ENCODE measurements at regions not wholly inside any gene's neighbourhood (a gene's known extent, or its start where the extent isn't known, plus 50 kb on each side); places are given as distances from the start of the nearest gene placed in this dataset.

DNA sequence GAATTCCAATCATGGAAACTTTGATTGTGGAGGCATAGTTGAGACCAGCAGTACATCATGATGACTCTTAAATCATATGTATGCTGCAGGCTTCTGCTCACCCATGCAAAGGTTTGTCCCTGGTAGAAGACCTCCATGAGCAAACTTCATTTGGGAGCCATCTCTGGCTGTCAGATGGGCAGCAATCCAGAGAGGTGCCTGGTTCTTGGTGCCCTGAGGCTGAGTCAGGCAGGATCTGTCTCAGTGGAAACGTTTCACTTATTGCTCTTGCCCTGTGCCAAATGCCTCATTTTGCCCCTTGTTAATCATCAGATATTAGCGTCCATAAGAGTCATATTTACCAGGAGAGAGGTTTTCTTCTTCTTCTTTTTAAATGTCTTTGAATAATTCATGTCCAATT is 151.5 kb upstream of the CELF4 start:
- no peak for TF ChIP-seq CTCF (IDR thresholded peaks at IDR 0.05; ENCODE audit: low read depth, low read length)
- no peak overlapping the region for H3K4me3 ChIP-seq (replicated peaks in 1 of 2; ENCODE audit: low read depth in 2 of 2, low read length in 2 of 2)
- DNase-seq (ENCODE audit: low read depth in 2 of 2), result no peak

DNA sequence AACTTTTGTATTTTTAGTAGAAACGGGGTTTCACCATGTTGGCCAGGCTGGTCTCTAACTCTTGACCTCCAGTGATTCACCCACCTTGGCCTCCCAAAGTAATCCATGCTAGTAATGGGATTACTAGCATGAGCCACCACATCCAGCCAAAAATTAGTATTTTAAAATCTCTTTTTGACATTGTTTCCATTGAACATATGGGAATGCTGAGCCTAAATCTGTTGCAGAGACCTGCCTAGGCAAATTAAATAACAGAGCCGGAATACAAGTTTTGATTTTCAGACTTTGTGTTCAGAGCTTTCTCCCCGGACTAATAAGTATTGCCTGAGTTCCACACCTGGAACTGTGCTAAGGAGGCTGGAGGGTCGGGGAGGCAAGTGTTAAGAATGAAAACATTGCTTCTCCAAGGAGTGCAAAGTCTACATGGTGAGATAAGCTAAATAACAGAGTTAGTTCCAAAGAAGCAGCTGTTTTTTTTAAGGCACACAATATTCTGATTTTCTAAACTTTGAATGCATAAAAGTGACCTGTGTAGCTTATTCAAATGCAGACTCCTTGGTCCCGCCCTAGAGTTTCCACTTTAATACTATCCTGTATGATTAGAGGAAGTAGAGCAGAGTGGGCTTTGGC is 150.6 kb upstream of the CELF4 start:
- H3K4me3 ChIP-seq (replicated peaks in 1 of 2; ENCODE audit: low read depth in 2 of 2, low read length in 2 of 2), result no peak overlapping the region
- no peak for TF ChIP-seq CTCF (IDR thresholded peaks at IDR 0.05; ENCODE audit: low read depth, low read length)
- DNase-seq (ENCODE audit: low read depth in 2 of 2), result no peak

DNA sequence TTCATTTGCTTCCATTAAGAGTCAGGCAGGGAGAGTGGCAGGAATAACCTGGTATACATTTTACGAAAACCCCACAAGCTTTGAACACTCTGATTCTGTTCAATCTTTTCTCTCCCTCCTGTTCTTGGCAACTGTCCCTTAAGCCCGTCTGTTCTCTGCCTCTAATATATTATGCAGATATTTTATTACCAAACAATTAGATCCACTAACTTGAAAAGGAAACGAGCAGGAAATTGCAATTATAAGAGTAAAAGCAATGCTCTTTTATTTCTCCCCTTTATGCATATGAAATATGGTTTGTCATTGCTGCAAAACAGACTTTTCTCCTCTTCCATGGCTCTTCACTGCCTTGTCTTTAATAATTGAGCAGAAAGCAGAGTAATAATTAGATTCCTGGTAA is 149.1 kb upstream of the CELF4 start:
- TF ChIP-seq CTCF (IDR thresholded peaks at IDR 0.05; ENCODE audit: low read depth, low read length), result no peak
- DNase-seq (ENCODE audit: low read depth in 2 of 2), result no peak
- H3K4me3 ChIP-seq (replicated peaks in 1 of 2; ENCODE audit: low read depth in 2 of 2, low read length in 2 of 2), result no peak overlapping the region

DNA sequence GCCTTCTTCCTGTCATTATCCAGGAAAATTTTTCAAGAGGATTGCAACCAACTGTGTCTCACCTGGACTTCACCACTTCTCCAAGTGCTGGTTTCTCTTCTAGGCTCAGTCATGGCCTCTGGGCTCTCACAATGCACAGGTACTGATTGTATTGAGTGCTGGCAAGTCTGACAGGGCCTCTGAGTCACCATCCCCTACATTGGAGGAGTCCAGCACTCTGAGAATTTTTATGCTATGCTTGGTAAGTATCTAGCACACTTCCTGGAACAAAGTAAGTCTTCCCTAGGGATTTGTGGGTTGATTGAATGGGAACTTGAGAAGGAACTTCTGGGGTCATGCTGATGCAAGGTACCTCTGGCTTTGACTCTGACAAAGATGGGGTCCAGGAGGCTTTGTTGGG is 147.2 kb upstream of the CELF4 start:
- no peak overlapping the region for H3K4me3 ChIP-seq (replicated peaks in 1 of 2; ENCODE audit: low read depth in 2 of 2, low read length in 2 of 2)
- TF ChIP-seq CTCF (IDR thresholded peaks at IDR 0.05; ENCODE audit: low read depth, low read length), result no peak
- peak in 1 of 2 donors; percentile 54 for DNase-seq (ENCODE audit: low read depth in 2 of 2)

- TF ChIP-seq CTCF (IDR thresholded peaks at IDR 0.05; ENCODE audit: low read depth, low read length), result no peak
- no peak overlapping the region for H3K4me3 ChIP-seq (replicated peaks in 1 of 2; ENCODE audit: low read depth in 2 of 2, low read length in 2 of 2)
- DNase-seq (ENCODE audit: low read depth in 2 of 2), result peak in 1 of 2 donors; percentile 13
Observed at GRCh38 chr18:37711766-37712505, 146.3 kb upstream of the CELF4 start.

DNA sequence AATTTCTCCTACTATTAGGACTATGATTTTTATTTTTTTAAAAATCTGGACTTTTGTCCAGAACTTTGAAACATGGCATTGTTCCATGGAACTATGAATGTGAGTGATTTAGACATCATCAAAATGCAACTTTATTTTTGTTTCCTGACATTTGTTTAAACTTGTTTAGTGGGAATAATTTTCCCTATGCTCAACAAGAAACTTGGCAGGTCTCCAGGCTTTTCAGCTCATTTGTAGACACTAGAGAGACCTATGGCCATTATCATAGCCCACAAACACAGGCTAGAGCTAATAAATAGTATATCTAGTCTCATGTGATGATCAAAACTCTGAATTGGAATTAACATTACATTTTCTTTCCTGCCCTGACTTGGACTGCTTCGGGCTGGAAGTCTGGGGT is 145.1 kb upstream of the CELF4 start:
- no peak overlapping the region for H3K4me3 ChIP-seq (replicated peaks in 1 of 2; ENCODE audit: low read depth in 2 of 2, low read length in 2 of 2)
- TF ChIP-seq CTCF (IDR thresholded peaks at IDR 0.05; ENCODE audit: low read depth, low read length), result no peak
- DNase-seq (ENCODE audit: low read depth in 2 of 2), result no peak
